ENCODE measurements at regions not wholly inside any gene's neighbourhood (a gene's known extent, or its start where the extent isn't known, plus 50 kb on each side); places are given as distances from the start of the nearest gene placed in this dataset.

- ChIA-PET CTCF (no interaction called here), POLR2A (interaction anchor here (2.5 kb wide), 1 partner anchor 26 kb away, joined by 8 read pairs; no protein-coding TSS in a partner anchor)
- DNase-seq: no peak
- Mint-ChIP-seq H3K4me3 (no peak overlapping the region), H3K27ac (no peak overlapping the region), H3K36me3 (ENCODE audit: low read depth) (peaks cover 12% of the 10 kb centered on the region), H3K4me1 (peaks cover 45% of the 10 kb centered on the region), H3K9me3 (no peaks in the 10 kb centered on the region), H3K27me3 (no peaks in the 10 kb centered on the region)
- no peak for TF ChIP-seq CTCF (IDR thresholded peaks at IDR 0.05)
- ATAC-seq (ENCODE audit: low read depth): no peak
- intact Hi-C loops (cut with micrococcal nuclease): no loop called here
Measured at GRCh38 chr14:50013934-50014333, 102.4 kb downstream of the VCPKMT start.

- no peak overlapping the region for H3K27ac Mint-ChIP-seq
- H3K4me1 Mint-ChIP-seq: peaks cover 41% of the 10 kb centered on the region
- H3K4me3 Mint-ChIP-seq: no peak overlapping the region
- CTCF ChIA-PET: no interaction called here
- H3K36me3 Mint-ChIP-seq (ENCODE audit: low read depth): peaks cover 15% of the 10 kb centered on the region
- H3K27me3 Mint-ChIP-seq: no peaks in the 10 kb centered on the region
- intact Hi-C loops (cut with micrococcal nuclease): no loop called here
- H3K9me3 Mint-ChIP-seq: peaks cover 4% of the 10 kb centered on the region
- POLR2A ChIA-PET: interaction anchor here (0.5 to 1.5 kb wide), 4 partner anchors 23 to 162 kb away, joined by 4 to 6 read pairs (median 5); no protein-coding TSS in a partner anchor
- DNase-seq (no peak), ATAC-seq (ENCODE audit: low read depth) (no peak)
- TF ChIP-seq CTCF (IDR thresholded peaks at IDR 0.05): no peak
Measured at GRCh38 chr14:50014809-50015430, 101.5 kb downstream of the VCPKMT start.

GRCh38 chr14:50015716-50016115, 100.7 kb downstream of the VCPKMT start:
- Mint-ChIP-seq H3K36me3 (ENCODE audit: low read depth) (peaks cover 15% of the 10 kb centered on the region), H3K27me3 (no peaks in the 10 kb centered on the region), H3K4me1 (peaks cover 35% of the 10 kb centered on the region), H3K9me3 (peaks cover 9% of the 10 kb centered on the region), H3K4me3 (no peak overlapping the region), H3K27ac (no peak overlapping the region)
- ChIA-PET CTCF (no interaction called here), POLR2A (interaction anchor here (0.5 to 1.5 kb wide), 4 partner anchors 23 to 163 kb away, joined by 4 to 6 read pairs (median 5); no protein-coding TSS in a partner anchor)
- intact Hi-C loops (cut with micrococcal nuclease): no loop called here
- no peak for TF ChIP-seq CTCF (IDR thresholded peaks at IDR 0.05)
- DNase-seq: no peak
- no peak for ATAC-seq (ENCODE audit: low read depth)

DNA sequence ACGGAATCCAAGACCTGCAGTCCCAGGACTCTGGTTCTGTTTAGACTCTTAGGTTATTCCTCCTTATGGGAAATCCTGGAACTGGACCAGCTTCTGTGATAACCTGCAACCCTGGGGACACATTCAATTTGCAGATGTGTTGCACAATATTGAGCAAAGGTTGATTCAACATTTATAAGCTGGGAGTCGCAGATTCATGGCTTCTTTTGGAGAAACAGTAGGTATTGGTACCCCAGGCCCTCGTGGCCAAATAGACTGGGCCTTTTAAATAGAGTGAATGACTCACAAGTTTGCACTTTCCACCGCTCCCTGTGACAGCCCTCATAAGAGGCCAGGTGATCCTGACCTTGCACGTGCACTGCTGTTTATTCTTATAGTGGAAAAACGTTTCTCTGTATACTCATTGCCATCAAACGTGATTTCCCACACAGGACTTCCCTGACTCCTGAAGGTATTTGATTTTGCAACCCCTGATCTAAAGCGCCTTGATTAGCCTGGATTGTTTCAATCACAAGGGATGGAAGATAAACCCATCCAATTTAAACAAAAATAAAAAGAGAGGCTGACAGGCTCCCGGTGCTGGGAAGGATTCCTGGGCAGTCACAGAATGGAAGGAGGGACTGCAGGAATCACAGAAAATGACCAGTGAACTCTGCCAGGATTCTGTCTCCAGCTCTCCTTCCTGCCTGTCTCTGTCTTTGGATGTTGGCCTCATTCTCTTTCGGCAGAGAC, 98.0 kb downstream of the VCPKMT start:
- Mint-ChIP-seq H3K27ac (no peak overlapping the region), H3K27me3 (no peaks in the 10 kb centered on the region), H3K4me3 (no peak overlapping the region), H3K9me3 (peaks cover 9% of the 10 kb centered on the region), H3K36me3 (ENCODE audit: low read depth) (peaks cover 23% of the 10 kb centered on the region), H3K4me1 (peaks cover 35% of the 10 kb centered on the region)
- no peak for TF ChIP-seq CTCF (IDR thresholded peaks at IDR 0.05)
- CTCF ChIA-PET: interaction anchor here (1.7 kb wide), 1 partner anchor 20 kb away, joined by 4 read pairs; no protein-coding TSS in a partner anchor
- intact Hi-C loops (cut with micrococcal nuclease): no loop called here
- ATAC-seq (ENCODE audit: low read depth) (no peak), DNase-seq (no peak)
- POLR2A ChIA-PET: interaction anchor here (1.0 to 2.0 kb wide), 4 partner anchors 9 to 20 kb away, joined by 3 to 8 read pairs (median 5); no protein-coding TSS in a partner anchor

DNA sequence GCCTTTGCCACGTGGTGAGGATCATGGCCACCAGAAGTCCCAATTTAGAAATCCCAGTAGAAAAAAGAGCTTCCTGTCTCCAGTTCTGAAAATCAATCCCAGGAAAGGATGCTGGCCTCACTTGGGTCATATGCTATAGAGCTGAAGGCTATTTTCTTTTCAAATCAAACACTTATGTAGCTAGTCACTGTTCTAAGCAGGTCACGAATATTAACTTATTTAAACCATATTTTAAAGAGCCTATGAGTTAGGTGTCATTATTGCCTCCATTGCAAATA, 97.5 kb downstream of the VCPKMT start:
- no peak for DNase-seq
- no peak for ATAC-seq (ENCODE audit: low read depth)
- H3K27me3 Mint-ChIP-seq: no peaks in the 10 kb centered on the region
- no peak for TF ChIP-seq CTCF (IDR thresholded peaks at IDR 0.05)
- ChIA-PET POLR2A (interaction anchor here (1.0 to 2.0 kb wide), 2 partner anchors 15 to 19 kb away, joined by 3 to 7 read pairs; no protein-coding TSS in a partner anchor), CTCF (interaction anchor here (1.7 kb wide), 1 partner anchor 20 kb away, joined by 4 read pairs; no protein-coding TSS in a partner anchor)
- peaks cover 9% of the 10 kb centered on the region for H3K9me3 Mint-ChIP-seq
- H3K4me1 Mint-ChIP-seq: peaks cover 33% of the 10 kb centered on the region
- H3K4me3 Mint-ChIP-seq: no peak overlapping the region
- H3K36me3 Mint-ChIP-seq (ENCODE audit: low read depth): peaks cover 26% of the 10 kb centered on the region
- H3K27ac Mint-ChIP-seq: no peak overlapping the region
- intact Hi-C loops (cut with micrococcal nuclease): no loop called here
